ENCODE measurements at regions not wholly inside any gene's neighbourhood (a gene's known extent, or its start where the extent isn't known, plus 50 kb on each side); places are given as distances from the start of the nearest gene placed in this dataset.

DNA sequence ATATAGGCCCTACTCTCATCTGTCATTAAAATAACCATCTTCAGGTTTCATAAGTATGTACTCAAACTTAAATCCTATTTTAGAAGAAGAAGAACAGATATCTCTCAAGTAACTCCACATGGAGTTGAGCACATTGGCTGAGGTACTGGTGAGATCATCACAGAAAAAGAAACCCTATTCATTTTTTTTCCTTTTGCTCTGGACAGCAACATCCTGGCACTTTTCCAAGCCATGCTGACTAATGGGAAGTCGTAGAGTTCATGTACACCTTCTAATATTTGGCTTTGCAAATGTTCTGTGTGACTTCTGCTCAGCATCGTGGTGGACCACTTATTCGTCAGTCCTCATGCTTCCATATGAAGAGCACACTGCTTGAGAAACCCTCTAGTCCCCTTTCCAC is 336.0 kb upstream of the KCNH8 start:
- Histone ChIP-seq H4K20me1 (replicated peaks in 1 of 2; ENCODE audit: control insufficient read depth in 1 of 2, insufficient read depth in 2 of 2, low read length in 2 of 2) (no peaks in the 10 kb centered on the region), H4K5ac (ENCODE audit: insufficient read length, low read depth, low read length) (no peak overlapping the region), H3K23ac (ENCODE audit: insufficient read length) (no peak overlapping the region), H2AFZ (ENCODE audit: low read length) (no peak overlapping the region), H3K23me2 (ENCODE audit: low read depth, low read length) (no peaks in the 10 kb centered on the region), H3K79me2 (ENCODE audit: control insufficient read depth in 1 of 2, insufficient read depth in 2 of 2, low read length in 2 of 2) (no peaks in the 10 kb centered on the region), H3K27me3 (replicated peaks in 1 of 4; ENCODE audit: control insufficient read depth in 3 of 4, extremely low read depth in 1 of 4, insufficient read depth in 3 of 4, low read length in 3 of 4) (no peaks in the 10 kb centered on the region), H4K91ac (replicated peaks; ENCODE audit: insufficient read length, low read length) (no peak overlapping the region), H4K8ac (ENCODE audit: extremely low read depth, insufficient read depth, low read length) (no peak overlapping the region), H2BK15ac (ENCODE audit: low read length) (no peak overlapping the region), H2BK120ac (replicated peaks; ENCODE audit: low read depth, low read length) (no peak overlapping the region), H3K9ac (replicated peaks in 1 of 4; ENCODE audit: extremely low read depth in 1 of 4, low read depth in 3 of 4, low read length in 3 of 4) (no peak overlapping the region), H3K14ac (ENCODE audit: insufficient read length) (no peak overlapping the region), H3K56ac (replicated peaks; ENCODE audit: insufficient read length, low read depth, low read length) (no peak overlapping the region), H3K18ac (ENCODE audit: extremely low read depth, low read length) (no peak overlapping the region), H2BK5ac (ENCODE audit: low read depth, low read length) (no peak overlapping the region), H3K9me3 (ENCODE audit: insufficient read depth in 2 of 2, low read depth in 1 of 2, low read length in 1 of 2) (no peaks in the 10 kb centered on the region), H3K4me1 (replicated peaks in 1 of 4; ENCODE audit: control insufficient read depth in 3 of 4, insufficient read depth in 4 of 4, low read length in 3 of 4) (no peaks in the 10 kb centered on the region), H3K4me3 (ENCODE audit: extremely low read depth in 1 of 4, insufficient read depth in 2 of 4, low read depth in 3 of 4, low read length in 4 of 4) (no peak overlapping the region), H2BK12ac (ENCODE audit: low read depth, low read length) (no peak overlapping the region), H2BK20ac (ENCODE audit: low read length) (no peak overlapping the region), H2AK5ac (ENCODE audit: low read depth, low read length) (no peak overlapping the region), H3K4me2 (ENCODE audit: insufficient read depth in 1 of 2, low read depth in 2 of 2, low read length in 2 of 2) (no peak overlapping the region), H3K4ac (replicated peaks; ENCODE audit: insufficient read length, low read depth, low read length) (no peak overlapping the region), H3K27ac (ENCODE audit: low read depth, low read length) (no peak overlapping the region), H3K79me1 (ENCODE audit: low read depth, low read length) (no peaks in the 10 kb centered on the region), H3K36me3 (ENCODE audit: control insufficient read depth in 2 of 4, insufficient read depth in 4 of 4, low read length in 3 of 4) (no peaks in the 10 kb centered on the region)
- DNase-seq (ENCODE audit: low read depth in 1 of 2, low spot score in 2 of 2) (no peak), FAIRE-seq (no peak)
- WGBS, 2 experiments (ENCODE audit: extremely low coverage in 1 of 2, insufficient coverage in 1 of 2, insufficient read length in 1 of 2, insufficient replicate concordance in 2 of 2, low coverage in 1 of 2, low lambda C conversion rate in 2 of 2, missing lambda C conversion rate in 1 of 2), result 86% methylated on average over 3 of the region's 3 CpGs; no CpG with 5 or more reads in 1 of the 2 experiments
- ChIA-PET POLR2A (ENCODE audit: partially characterized antibody) (no interaction called here), CTCF (ENCODE audit: partially characterized antibody) (no interaction called here)
- TF ChIP-seq, protein P1, sequence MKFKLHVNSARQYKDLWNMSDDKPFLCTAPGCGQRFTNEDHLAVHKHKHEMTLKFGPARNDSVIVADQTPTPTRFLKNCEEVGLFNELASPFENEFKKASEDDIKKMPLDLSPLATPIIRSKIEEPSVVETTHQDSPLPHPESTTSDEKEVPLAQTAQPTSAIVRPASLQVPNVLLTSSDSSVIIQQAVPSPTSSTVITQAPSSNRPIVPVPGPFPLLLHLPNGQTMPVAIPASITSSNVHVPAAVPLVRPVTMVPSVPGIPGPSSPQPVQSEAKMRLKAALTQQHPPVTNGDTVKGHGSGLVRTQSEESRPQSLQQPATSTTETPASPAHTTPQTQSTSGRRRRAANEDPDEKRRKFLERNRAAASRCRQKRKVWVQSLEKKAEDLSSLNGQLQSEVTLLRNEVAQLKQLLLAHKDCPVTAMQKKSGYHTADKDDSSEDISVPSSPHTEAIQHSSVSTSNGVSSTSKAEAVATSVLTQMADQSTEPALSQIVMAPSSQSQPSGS (IDR thresholded peaks at IDR 0.05; ENCODE audit: low read length), result no peak
- TF ChIP-seq CTBP2 (IDR thresholded peaks at IDR 0.05; ENCODE audit: borderline replicate concordance, insufficient read depth, insufficient read length, low read length) (no peak), BRCA1 (IDR thresholded peaks at IDR 0.05; ENCODE audit: low read depth, low read length) (no peak), KDM5A (IDR thresholded peaks at IDR 0.05; ENCODE audit: low read length) (no peak), SRF (IDR thresholded peaks at IDR 0.05; ENCODE audit: low read depth, low read length) (no peak), GTF2F1 (IDR thresholded peaks at IDR 0.05; ENCODE audit: borderline replicate concordance, low read depth, low read length) (no peak), SAP30 (IDR thresholded peaks at IDR 0.05; ENCODE audit: insufficient read depth, insufficient replicate concordance, low read length) (no peak), NANOG (IDR thresholded peaks at IDR 0.05; ENCODE audit: insufficient read depth, low read depth, low read length, poor library complexity, severe bottlenecking) (no peak), JUND (IDR thresholded peaks at IDR 0.05; ENCODE audit: low read length) (no peak), EP300 (IDR thresholded peaks at IDR 0.05; ENCODE audit: borderline replicate concordance in 1 of 2, low read depth in 2 of 2, low read length in 2 of 2) (no peak), PHF8 (conservative IDR thresholded peaks at IDR 0.05; ENCODE audit: low read depth, low read length) (no peak)
- TF ChIP-seq, protein P2, sequence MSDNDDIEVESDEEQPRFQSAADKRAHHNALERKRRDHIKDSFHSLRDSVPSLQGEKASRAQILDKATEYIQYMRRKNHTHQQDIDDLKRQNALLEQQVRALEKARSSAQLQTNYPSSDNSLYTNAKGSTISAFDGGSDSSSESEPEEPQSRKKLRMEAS (IDR thresholded peaks at IDR 0.05), result no peak

Data from H1 (cell line).